Suprapubic skin (tissue), 4 donors: ENCODE measurements at regions not wholly inside any gene's neighbourhood (a gene's known extent, or its start where the extent isn't known, plus 50 kb on each side); places are given as distances from the start of the nearest gene placed in this dataset.

ENCODE experiments used
- CTCF ChIP-seq, 2 donors: fragments of 200-600 bp in 1 of 2; fragments of 450-650 bp in 1 of 2; sonication (generic) in 1 of 2; IDR thresholded peaks; one replicate each; pipeline ENCODE4 v1.5.1; 2016 to 2019; ENCODE audit warnings: antibody characterized with exemption in 2 of 2, mild to moderate bottlenecking in 1 of 2, moderate library complexity in 1 of 2
- EP300 ChIP-seq: sonication (generic); formaldehyde crosslinking; IDR thresholded peaks from one replicate; pipeline ENCODE4 v1.6.1; 2017; ENCODE audit warnings: antibody characterized with exemption
- POLR2AphosphoS5 ChIP-seq, 3 donors: sonication (generic); formaldehyde crosslinking; IDR thresholded peaks; one replicate each; pipeline ENCODE4 v1.6.1; 2017; ENCODE audit warnings: antibody characterized with exemption in 3 of 3

- TF ChIP-seq CTCF (IDR thresholded peaks at IDR 0.05) = no peak
- TF ChIP-seq EP300 = no peak
- no peak for TF ChIP-seq POLR2AphosphoS5 (IDR thresholded peaks at IDR 0.05)
Measured at GRCh38 chr3:70557976-70558375, 245.5 kb upstream of the MDFIC2 start.
